ENCODE measurements at regions not wholly inside any gene's neighbourhood (a gene's known extent, or its start where the extent isn't known, plus 50 kb on each side); places are given as distances from the start of the nearest gene placed in this dataset.

- no peak for DNase-seq (ENCODE audit: low read depth)
- H3K27me3 ChIP-seq (ENCODE audit: control insufficient read depth, insufficient read depth, low read length): no peaks in the 10 kb centered on the region
- TF ChIP-seq CTCF (IDR thresholded peaks at IDR 0.05; ENCODE audit: insufficient read depth, low read depth, low read length): no peak
- CTCF ChIA-PET: no interaction called here
- POLR2A ChIA-PET: no interaction called here
- no peak overlapping the region for H3K4me3 ChIP-seq (ENCODE audit: low read depth, low read length)
- H3K36me3 ChIP-seq (ENCODE audit: control insufficient read depth, insufficient read depth, low read length): no peaks in the 10 kb centered on the region
Measured at GRCh38 chr6:156519940-156520339, 257.2 kb upstream of the ARID1B start.

- Histone ChIP-seq H3K27me3 (ENCODE audit: control insufficient read depth, insufficient read depth, low read length) (no peaks in the 10 kb centered on the region), H3K4me3 (ENCODE audit: low read depth, low read length) (no peak overlapping the region), H3K36me3 (ENCODE audit: control insufficient read depth, insufficient read depth, low read length) (no peaks in the 10 kb centered on the region)
- CTCF ChIA-PET: no interaction called here
- POLR2A ChIA-PET: no interaction called here
- DNase-seq (ENCODE audit: low read depth): no peak
- TF ChIP-seq CTCF (IDR thresholded peaks at IDR 0.05; ENCODE audit: insufficient read depth, low read depth, low read length): no peak
Measured at GRCh38 chr6:156517088-156517487, 260.1 kb upstream of the ARID1B start.

GRCh38 chr6:156515242-156515641, 261.9 kb upstream of the ARID1B start:
- no peaks in the 10 kb centered on the region for H3K36me3 ChIP-seq (ENCODE audit: control insufficient read depth, insufficient read depth, low read length)
- H3K4me3 ChIP-seq (ENCODE audit: low read depth, low read length): no peak overlapping the region
- TF ChIP-seq CTCF (IDR thresholded peaks at IDR 0.05; ENCODE audit: insufficient read depth, low read depth, low read length): no peak
- H3K27me3 ChIP-seq (ENCODE audit: control insufficient read depth, insufficient read depth, low read length): no peaks in the 10 kb centered on the region
- DNase-seq (ENCODE audit: low read depth): no peak
- ChIA-PET CTCF (no interaction called here), POLR2A (no interaction called here)

- Histone ChIP-seq H3K4me3 (ENCODE audit: low read depth, low read length) (no peak overlapping the region), H3K27me3 (ENCODE audit: control insufficient read depth, insufficient read depth, low read length) (no peaks in the 10 kb centered on the region), H3K36me3 (ENCODE audit: control insufficient read depth, insufficient read depth, low read length) (no peaks in the 10 kb centered on the region)
- no peak for TF ChIP-seq CTCF (IDR thresholded peaks at IDR 0.05; ENCODE audit: insufficient read depth, low read depth, low read length)
- ChIA-PET POLR2A (no interaction called here), CTCF (interaction anchor here (1.1 kb wide), 1 partner anchor 16 kb away, joined by 3 read pairs; no protein-coding TSS in a partner anchor)
- DNase-seq (ENCODE audit: low read depth): no peak
Measured at GRCh38 chr6:156513504-156513903, 263.7 kb upstream of the ARID1B start.

- no peak for DNase-seq (ENCODE audit: low read depth)
- CTCF ChIA-PET: no interaction called here
- no peak overlapping the region for H3K4me3 ChIP-seq (ENCODE audit: low read depth, low read length)
- no peaks in the 10 kb centered on the region for H3K36me3 ChIP-seq (ENCODE audit: control insufficient read depth, insufficient read depth, low read length)
- TF ChIP-seq CTCF (IDR thresholded peaks at IDR 0.05; ENCODE audit: insufficient read depth, low read depth, low read length): no peak
- POLR2A ChIA-PET: no interaction called here
- no peaks in the 10 kb centered on the region for H3K27me3 ChIP-seq (ENCODE audit: control insufficient read depth, insufficient read depth, low read length)
Measured at GRCh38 chr6:156511570-156511969, 265.6 kb upstream of the ARID1B start.
